GOT3 (cell line): ENCODE measurements at regions not wholly inside any gene's neighbourhood (a gene's known extent, or its start where the extent isn't known, plus 50 kb on each side); places are given as distances from the start of the nearest gene placed in this dataset.
"Not testable (repeated sequence)": the region's sequence is repeated elsewhere in the genome, so short reads cannot be mapped to it uniquely, and the experiment has no call there.

Experiments
- DNase-seq: peaks from one replicate; lab custom pipeline; 2025; ENCODE audit warnings: mixed read lengths; lab: John Stamatoyannopoulos, UW

DNA sequence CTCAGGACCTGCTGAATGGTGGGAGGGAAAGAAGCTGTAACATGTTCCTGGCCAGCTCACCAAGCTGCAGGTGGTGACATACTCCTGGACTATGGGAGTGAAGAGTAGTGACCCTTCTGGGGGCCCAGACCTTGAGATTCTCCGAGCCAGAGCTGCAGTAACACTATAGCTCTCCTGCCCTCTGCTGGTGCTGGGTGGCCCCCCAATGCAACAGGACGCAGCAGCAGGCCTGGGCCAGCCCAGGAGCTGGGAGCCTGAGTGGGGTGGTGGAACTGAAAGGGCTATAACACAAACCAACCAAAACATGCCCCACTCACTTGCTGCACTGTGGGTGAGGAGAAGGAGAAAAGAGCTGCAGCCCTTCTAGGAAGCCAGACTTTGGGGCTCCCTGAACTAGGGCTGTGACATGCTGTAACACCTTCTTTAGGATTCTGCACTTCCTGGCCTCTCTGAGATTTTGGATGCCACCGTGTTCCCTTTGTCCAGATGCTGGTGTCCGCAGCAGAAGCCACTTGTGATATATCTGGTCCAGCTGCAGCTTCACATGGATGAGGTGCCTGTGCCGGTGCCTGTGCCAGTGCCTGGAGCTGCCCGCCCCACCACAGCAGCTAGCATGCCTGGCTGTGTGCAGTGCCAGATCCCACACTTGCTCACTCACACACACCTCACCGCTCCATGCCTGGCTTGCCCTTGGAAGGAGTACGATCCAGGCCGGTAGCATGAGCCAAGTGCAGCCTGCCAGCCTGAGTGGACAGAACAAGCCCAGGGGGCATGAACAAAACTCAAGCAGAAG lies 636.8 kb upstream of the KCNMB2 start:
- DNase-seq, result no peak

DNA sequence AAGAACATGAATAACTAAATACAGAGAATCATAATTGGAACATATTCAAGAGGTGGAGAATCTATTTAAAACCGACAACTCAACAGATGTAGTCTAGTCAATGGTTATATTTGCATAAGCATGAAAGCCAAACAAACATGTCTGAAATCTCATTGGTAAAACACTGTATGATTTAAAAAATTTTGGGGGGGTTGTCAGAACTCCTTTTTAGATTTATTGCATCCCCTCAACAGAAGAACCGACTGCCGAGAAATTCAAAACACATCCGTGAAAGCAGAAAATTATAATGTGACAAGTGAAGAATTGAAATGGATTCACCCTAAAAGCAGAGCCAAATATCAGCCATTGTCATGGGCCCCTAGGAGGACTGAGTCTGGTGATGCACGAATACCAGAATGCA lies 633.4 kb upstream of the KCNMB2 start:
- DNase-seq, result no peak

DNA sequence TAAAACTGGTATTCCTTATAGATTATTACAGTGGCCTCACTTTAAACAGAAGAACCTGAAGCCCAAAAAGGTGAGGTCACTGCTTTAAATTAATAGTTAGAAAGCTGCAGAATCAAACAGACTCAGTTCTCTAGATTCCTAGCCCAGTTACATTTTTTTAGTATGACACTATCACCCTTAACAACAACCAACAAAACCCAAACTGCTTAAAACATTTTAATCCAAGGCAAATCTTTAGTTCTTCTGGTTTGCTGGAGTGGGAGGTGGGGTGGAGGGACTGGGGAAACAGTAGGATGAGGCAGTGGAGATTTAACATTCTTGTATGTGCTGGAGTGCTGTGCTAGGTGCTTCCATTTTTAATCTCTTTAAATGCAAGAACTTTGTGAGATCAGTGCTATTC lies 631.6 kb upstream of the KCNMB2 start:
- no peak for DNase-seq

GRCh38 chr3:177905173-177906125 lies 630.8 kb upstream of the KCNMB2 start:
- no peak for DNase-seq

DNA sequence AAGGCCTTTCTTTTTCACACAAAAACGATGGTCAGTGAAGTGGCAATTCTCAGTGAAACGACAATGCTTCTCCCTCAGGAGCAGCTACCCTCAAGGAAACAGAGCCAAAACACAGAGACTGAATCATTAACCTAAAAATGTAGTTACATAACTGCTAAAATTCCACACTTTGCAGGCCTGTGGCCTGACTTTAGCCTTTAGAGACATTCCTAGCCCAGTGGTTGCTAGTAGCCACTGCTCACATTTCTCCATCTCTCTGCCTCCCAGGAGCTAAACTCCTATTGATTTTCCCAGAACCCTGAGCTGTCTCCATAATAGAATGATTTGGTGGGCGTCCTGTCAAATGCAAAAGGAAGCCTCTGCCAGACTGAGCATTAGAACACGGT lies 630.1 kb upstream of the KCNMB2 start:
- DNase-seq, result no peak

DNA sequence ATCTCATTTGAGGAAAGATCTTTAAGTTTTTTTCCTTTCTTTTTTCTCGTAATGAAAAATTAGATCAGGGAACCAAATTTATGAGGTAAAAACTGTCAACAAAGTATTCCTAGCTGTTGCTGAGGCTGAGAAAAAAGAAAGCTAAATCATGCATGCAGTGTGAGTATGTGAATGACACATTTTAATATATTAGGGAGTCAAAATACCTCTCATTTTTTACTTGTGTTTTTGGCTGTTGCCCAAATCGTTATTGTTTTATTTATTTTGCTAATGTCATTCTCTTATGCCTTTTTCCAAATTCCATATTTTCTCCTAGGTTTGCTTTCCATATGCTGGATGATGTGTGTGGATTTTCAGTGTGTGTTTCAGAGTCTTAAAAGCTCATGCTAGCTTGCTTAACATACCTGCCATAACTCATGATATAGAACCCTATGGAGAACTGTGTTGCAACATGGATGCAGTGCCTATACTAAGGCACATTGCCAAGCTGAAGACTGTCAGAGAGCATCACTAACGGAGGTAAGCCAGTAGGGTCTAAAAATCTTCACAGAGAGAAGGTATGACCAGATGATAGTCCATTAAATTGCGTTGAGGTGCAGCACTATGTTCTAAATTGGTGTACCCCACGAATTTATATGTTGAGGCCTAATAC lies 629.5 kb upstream of the KCNMB2 start:
- no peak for DNase-seq

- not testable (repeated sequence) for DNase-seq
Observed at GRCh38 chr3:177909530-177909929, 626.7 kb upstream of the KCNMB2 start.

DNA sequence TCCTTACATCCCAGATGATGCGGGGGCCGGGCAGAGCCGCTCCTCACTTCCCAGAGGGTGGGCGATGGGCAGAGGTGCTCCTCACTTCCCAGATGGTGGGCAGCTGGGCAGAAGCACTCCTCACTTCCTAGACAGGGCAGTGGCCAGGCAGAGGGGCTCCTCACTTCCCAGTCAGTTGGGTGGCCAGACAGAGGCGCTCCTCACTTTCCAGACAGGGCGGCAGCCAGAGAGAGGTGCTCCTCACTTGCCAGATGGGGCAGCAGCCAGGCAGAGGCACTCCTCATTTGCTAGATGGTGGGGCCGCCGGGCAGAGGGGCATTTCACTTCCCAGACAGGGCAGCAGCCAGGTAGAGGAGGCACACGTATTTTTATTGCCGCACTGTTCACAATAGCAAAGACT lies 622.0 kb upstream of the KCNMB2 start:
- DNase-seq, result no peak

GRCh38 chr3:177916461-177916860 lies 619.8 kb upstream of the KCNMB2 start:
- DNase-seq, result no peak

DNA sequence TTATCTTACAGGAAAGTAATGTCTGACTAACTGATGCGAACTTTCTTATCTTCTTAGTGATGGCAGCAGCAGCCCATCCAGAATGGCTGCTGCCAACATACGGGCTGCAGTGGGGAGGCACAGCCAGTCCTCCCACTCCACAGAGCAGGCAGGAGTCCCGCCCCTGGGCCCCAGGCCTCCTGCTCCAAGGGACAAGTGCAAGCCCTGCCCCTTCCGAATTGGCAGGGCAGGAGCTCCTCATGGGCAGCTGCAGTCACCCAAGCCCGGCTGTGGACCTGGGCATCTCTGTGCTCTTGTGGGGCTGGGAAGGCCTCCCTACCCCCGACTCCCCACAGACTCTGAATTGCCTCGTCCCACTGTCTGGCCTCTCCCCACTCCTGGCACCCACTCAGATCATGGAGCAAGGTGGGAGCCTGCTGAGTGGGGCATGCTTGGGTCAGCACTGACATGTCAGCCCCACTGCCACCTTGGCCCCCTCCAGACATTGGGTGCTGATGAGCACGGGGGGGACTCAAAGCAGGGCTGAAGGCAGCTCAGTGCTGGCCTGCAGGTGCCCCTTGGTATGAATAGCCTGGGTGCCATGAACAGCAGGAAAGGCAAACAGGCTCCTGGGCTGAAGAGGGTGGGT lies 618.9 kb upstream of the KCNMB2 start:
- DNase-seq, result no peak

GRCh38 chr3:177921153-177921552 lies 615.1 kb upstream of the KCNMB2 start:
- no peak for DNase-seq

- DNase-seq, result no peak
Observed at GRCh38 chr3:177924261-177924660, 612.0 kb upstream of the KCNMB2 start.

GRCh38 chr3:177928172-177928873 lies 607.9 kb upstream of the KCNMB2 start:
- no peak for DNase-seq

DNA sequence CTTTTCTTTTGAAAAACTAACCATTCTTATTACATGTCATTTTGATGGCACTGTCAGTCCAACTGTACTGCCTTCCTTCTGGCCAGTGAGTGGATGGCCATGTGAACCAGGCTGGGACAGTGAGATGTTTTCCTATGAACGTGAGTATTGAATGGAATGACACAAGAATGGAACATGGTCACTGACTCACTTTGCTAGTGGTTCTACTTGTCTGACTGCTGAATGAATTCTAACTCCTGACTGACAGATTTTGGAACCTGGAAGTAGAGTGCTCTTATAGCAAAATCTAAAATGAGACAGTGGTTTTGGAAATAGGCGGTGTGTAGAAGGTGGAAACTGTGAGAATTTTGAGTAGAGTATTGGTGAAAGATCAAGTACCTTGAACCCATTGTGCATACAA lies 606.9 kb upstream of the KCNMB2 start:
- no peak for DNase-seq

- DNase-seq, result no peak
Observed at GRCh38 chr3:177930771-177931170, 605.5 kb upstream of the KCNMB2 start.

- no peak for DNase-seq
Observed at GRCh38 chr3:177931346-177931745, 604.9 kb upstream of the KCNMB2 start.

DNA sequence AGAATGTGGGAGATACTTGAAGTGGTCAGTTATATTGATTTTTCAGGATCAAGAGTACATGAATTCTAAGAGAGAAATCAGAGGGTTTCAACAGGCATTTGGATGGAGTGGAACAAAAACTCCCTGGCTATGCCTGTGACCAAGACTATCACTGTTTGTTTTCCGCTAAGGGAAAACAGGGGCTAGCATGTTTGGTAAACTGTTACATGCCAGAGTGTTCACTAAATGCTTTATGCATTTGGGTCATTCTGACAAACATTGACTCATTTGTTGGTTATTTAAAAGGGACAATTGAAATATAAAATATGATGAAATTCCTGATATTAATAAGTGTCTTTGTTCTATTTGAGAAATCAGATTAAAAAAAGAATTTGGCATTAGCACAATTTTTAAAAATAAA lies 603.9 kb upstream of the KCNMB2 start:
- no peak for DNase-seq

DNA sequence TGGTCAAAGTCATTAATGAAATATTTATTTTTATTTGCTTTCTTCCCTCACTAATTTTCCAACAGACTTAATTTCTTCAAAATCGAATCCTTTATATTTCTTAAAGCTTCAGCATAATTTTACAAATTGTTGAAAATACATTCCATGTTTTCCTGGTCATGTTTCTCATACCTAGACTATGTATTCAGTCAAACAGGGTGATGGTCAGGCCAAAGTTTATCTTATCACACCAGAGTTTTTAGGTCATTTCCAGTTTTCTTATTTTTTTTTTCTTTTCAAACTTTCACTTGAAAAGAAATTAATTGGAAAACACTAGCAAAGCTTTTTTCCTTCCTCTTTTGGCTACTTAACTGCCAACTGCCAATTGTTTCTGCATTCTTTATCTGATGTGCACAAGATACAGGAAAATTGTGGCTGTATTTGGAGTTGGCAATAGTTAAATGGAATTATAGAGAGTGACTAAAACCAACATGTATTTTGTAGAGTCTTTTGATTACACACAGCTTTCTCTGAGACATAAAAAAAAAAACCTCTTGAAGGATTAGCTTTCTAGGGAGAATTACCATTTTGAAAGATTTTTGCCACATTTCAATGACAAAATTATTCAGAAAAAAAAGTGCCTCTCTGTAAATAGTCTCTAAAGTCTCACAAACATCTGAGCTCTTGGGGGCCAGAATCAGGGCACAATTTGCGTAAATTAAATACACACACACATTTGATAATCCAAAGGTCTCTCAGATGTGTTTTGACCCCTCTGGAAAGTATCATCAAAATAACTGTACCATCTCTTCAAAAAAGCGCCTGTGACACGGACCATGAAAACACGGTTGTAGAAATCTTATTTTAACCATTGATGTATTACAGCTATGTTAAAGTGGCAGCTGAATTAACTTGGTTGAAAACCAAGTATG lies 603.2 kb upstream of the KCNMB2 start:
- no peak for DNase-seq

DNA sequence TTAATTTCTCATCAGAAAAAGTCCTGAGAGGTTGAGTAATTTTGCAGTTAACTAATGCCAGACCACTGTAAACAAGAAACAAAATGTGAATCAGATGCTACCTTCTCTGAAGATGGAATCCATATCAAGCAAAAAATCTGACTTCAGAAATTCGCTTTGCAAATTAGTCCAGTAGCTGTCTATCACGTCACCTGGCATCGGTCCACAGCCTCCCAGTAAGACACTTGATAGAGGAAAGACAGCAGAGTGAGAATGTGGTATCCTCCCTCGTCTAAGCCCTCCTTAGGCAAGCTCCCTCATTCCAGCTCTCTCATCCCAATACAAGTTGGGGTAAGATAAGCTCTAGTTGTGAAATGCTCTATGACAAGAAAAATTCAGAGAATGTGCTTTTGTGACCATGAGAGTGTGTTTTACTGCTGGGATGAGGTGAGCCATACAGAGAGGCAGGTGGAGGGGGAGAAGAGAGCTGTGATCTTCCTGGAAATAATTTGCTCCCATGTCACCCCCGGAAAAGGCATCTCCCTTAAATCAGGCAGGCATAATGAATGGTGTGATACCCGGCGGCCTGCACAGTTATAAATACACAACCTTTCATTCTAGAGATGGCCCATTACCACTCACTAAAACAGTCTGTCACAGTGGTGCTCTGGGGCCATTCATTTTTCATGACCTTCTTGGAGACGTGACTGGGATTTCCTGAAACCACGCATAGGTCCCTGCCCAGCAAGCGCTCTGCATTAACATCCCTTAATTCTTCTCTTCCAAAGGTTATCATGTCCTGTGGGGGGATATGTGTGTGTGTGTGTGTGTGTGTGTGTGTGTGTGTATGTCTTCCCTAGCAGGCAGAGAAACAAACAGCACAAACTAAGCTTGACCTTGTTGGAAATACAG lies 602.0 kb upstream of the KCNMB2 start:
- no peak for DNase-seq
